SH-SY5Y (cell line): ENCODE measurements at regions not wholly inside any gene's neighbourhood (a gene's known extent, or its start where the extent isn't known, plus 50 kb on each side); places are given as distances from the start of the nearest gene placed in this dataset.

Experiments used
- GATA2 ChIP-seq: IDR thresholded peaks from 2 replicates; pipeline ENCODE4 v1.6.1; 2011; ENCODE audit warnings: mild to moderate bottlenecking, low read depth, low read length
- GATA3 ChIP-seq: IDR thresholded peaks from 2 replicates; pipeline ENCODE4 v1.6.1; 2011; ENCODE audit warnings: low read depth, mild to moderate bottlenecking, low read length, moderate library complexity

DNA sequence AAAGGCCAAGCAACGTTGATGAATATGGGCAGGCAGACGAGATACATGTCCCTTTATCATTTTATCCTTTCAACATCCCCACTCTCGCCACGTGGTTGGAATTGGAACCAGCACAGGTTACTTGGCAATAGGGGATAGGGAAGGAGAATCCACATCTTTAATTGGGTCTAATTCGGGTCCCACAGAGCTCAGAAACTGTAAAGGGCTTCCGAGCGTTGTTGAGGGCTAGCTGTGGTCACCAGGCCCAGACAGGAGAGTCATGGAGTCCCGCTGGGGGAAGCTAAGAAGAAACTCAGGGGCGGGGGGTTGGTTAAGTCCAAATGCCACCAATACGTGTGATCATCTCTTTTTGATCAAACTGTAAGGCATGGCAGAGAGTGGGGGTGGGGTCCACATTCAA, 271.3 kb upstream of the ZFHX3 start:
- TF ChIP-seq GATA2 (no peak), GATA3 (no peak)
